Astrocyte (in vitro differentiated cells and primary cell): ENCODE measurements at regions not wholly inside any gene's neighbourhood (a gene's known extent, or its start where the extent isn't known, plus 50 kb on each side); places are given as distances from the start of the nearest gene placed in this dataset.

Source experiments
- EZH2 ChIP-seq: IDR thresholded peaks from 2 replicates; pipeline ENCODE4 v1.6.1; 2012; ENCODE audit warnings: mild to moderate bottlenecking, low read length, inconsistent platforms; ENCODE audit not compliant: insufficient read depth
- TF ChIP-seq, protein P1 (sequence below): IDR thresholded peaks from 2 replicates; pipeline ENCODE4 v1.5.1; 2011; ENCODE audit warnings: low read depth, mild to moderate bottlenecking, inconsistent platforms, low read length, moderate library complexity; ENCODE audit not compliant: insufficient read depth

DNA sequence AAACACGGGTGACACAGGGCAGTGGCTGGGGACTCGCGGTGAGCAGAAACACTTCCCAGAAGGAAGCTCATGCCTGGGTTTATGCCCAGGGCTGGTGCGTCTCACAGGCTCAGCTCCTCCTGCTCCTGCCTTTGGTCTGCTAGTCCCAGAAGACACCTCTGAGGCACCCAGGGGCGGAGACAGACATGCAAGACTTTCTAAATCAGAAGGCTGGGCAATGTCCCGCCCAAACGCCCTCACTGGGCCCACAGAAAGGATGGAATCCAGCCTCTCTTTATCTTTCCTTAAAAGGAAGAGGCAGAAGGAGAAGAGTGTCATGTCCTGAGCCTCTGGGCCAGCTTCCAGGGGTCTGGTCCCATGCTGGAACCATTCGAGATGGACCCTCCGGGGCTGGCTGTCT is 197.7 kb upstream of the RPL38 start:
- TF ChIP-seq, protein P1, sequence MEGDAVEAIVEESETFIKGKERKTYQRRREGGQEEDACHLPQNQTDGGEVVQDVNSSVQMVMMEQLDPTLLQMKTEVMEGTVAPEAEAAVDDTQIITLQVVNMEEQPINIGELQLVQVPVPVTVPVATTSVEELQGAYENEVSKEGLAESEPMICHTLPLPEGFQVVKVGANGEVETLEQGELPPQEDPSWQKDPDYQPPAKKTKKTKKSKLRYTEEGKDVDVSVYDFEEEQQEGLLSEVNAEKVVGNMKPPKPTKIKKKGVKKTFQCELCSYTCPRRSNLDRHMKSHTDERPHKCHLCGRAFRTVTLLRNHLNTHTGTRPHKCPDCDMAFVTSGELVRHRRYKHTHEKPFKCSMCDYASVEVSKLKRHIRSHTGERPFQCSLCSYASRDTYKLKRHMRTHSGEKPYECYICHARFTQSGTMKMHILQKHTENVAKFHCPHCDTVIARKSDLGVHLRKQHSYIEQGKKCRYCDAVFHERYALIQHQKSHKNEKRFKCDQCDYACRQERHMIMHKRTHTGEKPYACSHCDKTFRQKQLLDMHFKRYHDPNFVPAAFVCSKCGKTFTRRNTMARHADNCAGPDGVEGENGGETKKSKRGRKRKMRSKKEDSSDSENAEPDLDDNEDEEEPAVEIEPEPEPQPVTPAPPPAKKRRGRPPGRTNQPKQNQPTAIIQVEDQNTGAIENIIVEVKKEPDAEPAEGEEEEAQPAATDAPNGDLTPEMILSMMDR: no peak
- no peak for TF ChIP-seq EZH2
